AG09309 (cell line): ENCODE measurements at regions not wholly inside any gene's neighbourhood (a gene's known extent, or its start where the extent isn't known, plus 50 kb on each side); places are given as distances from the start of the nearest gene placed in this dataset.

Experiments
- DNase-seq: peaks from one replicate; pipeline ENCODE4 v3.0.0-alpha.2; 2010; ENCODE audit warnings: low read depth
- H3K4me3 ChIP-seq: 2 replicates; pipeline ENCODE4 v1.5.1; 2011; ENCODE audit warnings: mild to moderate bottlenecking, low read depth, low read length, moderate library complexity; ENCODE audit not compliant: control insufficient read depth
- CTCF ChIP-seq: IDR thresholded peaks from 2 replicates; pipeline ENCODE4 v1.5.1; 2011; ENCODE audit warnings: mild to moderate bottlenecking, low read depth, low read length, inconsistent platforms; ENCODE audit not compliant: insufficient read depth, control insufficient read depth; ENCODE audit errors: missing control alignments

DNA sequence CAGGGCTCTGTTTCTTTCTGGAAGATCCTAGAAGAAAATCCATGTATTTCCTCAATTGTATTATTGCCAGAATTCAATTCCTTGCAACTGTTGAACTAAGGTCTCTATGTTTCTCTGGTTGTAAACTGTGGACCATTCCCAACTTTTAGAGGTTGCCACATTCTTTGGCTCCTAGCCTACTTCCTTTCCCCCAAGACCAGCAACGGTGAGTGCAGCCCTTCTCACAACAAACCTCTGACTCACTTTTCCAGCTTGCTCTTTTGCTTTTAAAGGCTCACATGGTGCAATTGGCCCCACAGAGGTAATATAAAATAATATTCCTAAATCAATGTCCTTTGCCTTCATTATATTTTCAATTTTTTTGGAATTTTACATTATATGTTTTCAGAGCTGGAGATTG lies 371.3 kb downstream of the SLITRK5 start:
- no peak for DNase-seq
- H3K4me3 ChIP-seq, result no peak overlapping the region
- no peak for TF ChIP-seq CTCF

DNA sequence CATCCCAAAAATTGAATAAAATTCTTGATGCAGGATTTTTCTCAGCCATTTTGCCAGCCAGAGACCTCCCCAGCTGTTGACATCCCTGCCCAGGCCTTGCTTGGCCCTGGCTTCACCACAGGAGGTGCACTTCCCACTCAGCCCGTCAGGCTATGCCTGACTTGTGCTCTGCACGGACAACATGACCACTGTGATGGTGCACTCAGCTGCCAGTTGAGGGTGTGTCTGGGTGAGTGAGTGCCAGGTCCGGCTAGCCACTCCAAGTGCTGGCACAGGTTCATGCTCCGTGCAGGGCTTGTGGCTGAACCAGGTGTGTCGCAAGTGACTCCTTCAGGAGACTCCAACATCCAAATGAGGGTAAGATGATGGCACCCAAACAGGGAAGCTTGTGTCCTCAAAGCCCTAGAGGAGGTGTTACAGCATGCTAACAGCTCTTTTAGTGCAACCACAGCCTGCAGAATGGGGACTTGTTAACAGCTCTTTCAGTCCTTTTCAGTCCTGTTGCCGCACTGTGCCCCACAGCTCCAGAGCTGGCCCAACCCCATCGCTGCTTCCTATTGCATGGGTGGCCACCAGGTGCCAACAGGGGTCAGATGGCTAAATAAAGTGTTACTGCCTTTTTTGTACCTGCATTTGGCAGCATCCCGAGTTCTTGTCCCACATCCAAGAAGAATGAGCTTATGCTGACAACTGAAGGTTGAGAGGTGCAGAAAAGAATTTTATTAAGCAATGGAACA lies 380.7 kb downstream of the SLITRK5 start:
- no peak for TF ChIP-seq CTCF
- no peak for DNase-seq
- no peak overlapping the region for H3K4me3 ChIP-seq

DNA sequence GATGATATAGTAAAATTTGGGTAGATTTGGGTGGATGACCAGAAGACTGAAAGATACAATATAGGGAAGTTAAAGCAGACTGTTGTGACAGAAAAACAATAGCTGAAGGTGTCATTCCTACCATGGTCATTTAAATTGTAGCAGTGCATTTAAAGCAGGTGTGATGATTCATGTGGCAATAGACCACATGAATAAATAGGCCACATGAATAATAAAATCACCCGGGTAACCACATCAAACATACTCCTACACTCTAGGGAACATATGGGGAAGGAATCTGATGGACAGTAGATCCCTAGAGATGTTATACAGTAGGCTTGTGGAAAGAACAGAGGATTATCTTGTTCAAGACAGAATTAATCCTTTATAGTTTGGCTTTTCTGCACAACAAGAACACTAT lies 392.6 kb downstream of the SLITRK5 start:
- H3K4me3 ChIP-seq, result no peak overlapping the region
- no peak for TF ChIP-seq CTCF
- DNase-seq, result no peak

- DNase-seq, result no peak
- H3K4me3 ChIP-seq, result no peak overlapping the region
- no peak for TF ChIP-seq CTCF
Observed at GRCh38 chr13:88066847-88067246, 395.7 kb downstream of the SLITRK5 start.

DNA sequence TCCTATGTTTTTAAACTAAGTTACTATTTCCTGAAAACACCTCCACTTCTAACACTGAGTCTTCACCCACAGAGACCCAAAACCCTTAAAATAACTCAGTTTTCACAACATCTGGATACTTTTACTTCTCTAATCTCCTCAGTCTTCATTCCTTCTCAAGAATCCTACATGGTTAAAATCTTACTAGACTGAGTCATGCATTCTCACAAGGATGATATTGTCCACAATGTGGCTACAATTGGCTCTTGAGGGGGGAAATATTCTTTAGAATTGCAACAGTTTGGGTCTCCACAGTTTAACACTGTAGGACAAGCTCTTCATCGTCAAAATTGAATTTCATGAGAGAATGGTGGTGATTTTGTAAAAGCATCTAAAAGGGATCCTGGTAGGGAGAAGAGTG lies 397.1 kb downstream of the SLITRK5 start:
- H3K4me3 ChIP-seq, result no peak overlapping the region

GRCh38 chr13:88068975-88069374 lies 397.8 kb downstream of the SLITRK5 start:
- TF ChIP-seq CTCF, result no peak
- DNase-seq, result no peak
- no peak overlapping the region for H3K4me3 ChIP-seq

More for the DNA sequence above, 397.1 kb downstream of the SLITRK5 start:
- TF ChIP-seq CTCF, result no peak
- DNase-seq, result no peak
